ENCODE measurements at regions not wholly inside any gene's neighbourhood (a gene's known extent, or its start where the extent isn't known, plus 50 kb on each side); places are given as distances from the start of the nearest gene placed in this dataset.

- H2BK5ac ChIP-seq (ENCODE audit: insufficient read length, low read length) = no peak overlapping the region
- H2BK120ac ChIP-seq (ENCODE audit: low read depth, low read length, poor library complexity, severe bottlenecking) = no peak overlapping the region
- no peak overlapping the region for H2BK12ac ChIP-seq (ENCODE audit: insufficient read length, low read depth, low read length)
- H4K91ac ChIP-seq (ENCODE audit: insufficient read length, low read depth, low read length) = no peak overlapping the region
- H2BK15ac ChIP-seq (ENCODE audit: low read depth, low read length) = no peak overlapping the region
- H3K4me2 ChIP-seq (ENCODE audit: insufficient read depth, insufficient read length, low read length) = no peak overlapping the region
- no peaks in the 10 kb centered on the region for H4K20me1 ChIP-seq (ENCODE audit: control insufficient read depth, insufficient read depth, insufficient read length)
- no peak overlapping the region for H4K5ac ChIP-seq (ENCODE audit: insufficient read length, low read depth, low read length)
- H3K9me3 ChIP-seq (ENCODE audit: control insufficient read depth, low read depth, low read length) = no peaks in the 10 kb centered on the region
- H2AK5ac ChIP-seq (ENCODE audit: insufficient read length, low read length) = no peak overlapping the region
- H3K14ac ChIP-seq (ENCODE audit: insufficient read depth, low read length) = no peak overlapping the region
- Mint-ChIP-seq H3K36me3 (ENCODE audit: insufficient read depth in 1 of 3, low read depth in 3 of 3) (peaks cover 0 to 4% (median 0%) of the 10 kb centered on the region in 3 experiments; a peak in 2 of 7 replicates), H3K9me3 (no peaks in the 10 kb centered on the region; a peak in 2 of 5 replicates), H3K27me3 (ENCODE audit: low read depth) (peaks cover 5% of the 10 kb centered on the region), H3K4me1 (peaks cover 0 to 8% of the 10 kb centered on the region in 2 experiments; a peak in 3 of 4 replicates), H3K4me3 (no peak overlapping the region), H3K27ac (peak overlapping the region in 2 of 3 experiments; percentile 21 to 36; a peak in 1 of 7 replicates)
- no peaks in the 10 kb centered on the region for H3K4me1 ChIP-seq (ENCODE audit: insufficient read depth, low read length)
- no CpG with 5 or more reads among the region's 10 CpGs for WGBS (ENCODE audit: extremely low coverage, insufficient read length, low lambda C conversion rate)
- H3K79me2 ChIP-seq (ENCODE audit: insufficient read depth, low read length) = no peaks in the 10 kb centered on the region
- no peak overlapping the region for H3K18ac ChIP-seq (ENCODE audit: insufficient read length, low read depth, low read length)
- no peak overlapping the region for H3T11ph ChIP-seq (ENCODE audit: low read length)
- H2BK20ac ChIP-seq (ENCODE audit: low read depth, low read length, poor library complexity, severe bottlenecking) = no peak overlapping the region
- no peak overlapping the region for H2AFZ ChIP-seq (ENCODE audit: low read length)
- no peaks in the 10 kb centered on the region for H3K79me1 ChIP-seq (ENCODE audit: insufficient read depth, low read depth, low read length, poor library complexity, severe bottlenecking)
- H3K9ac ChIP-seq (ENCODE audit: extremely low read depth, insufficient read length, low read length) = no peak overlapping the region
- no peak overlapping the region for H3K23ac ChIP-seq (ENCODE audit: insufficient read length, low read depth, low read length)
- H3K4ac ChIP-seq (ENCODE audit: low read depth, low read length) = no peak overlapping the region
- no peak overlapping the region for H4K8ac ChIP-seq (replicated peaks; ENCODE audit: insufficient read length, low read depth, low read length)
- H3K23me2 ChIP-seq (ENCODE audit: insufficient read length, low read depth, low read length, poor library complexity, severe bottlenecking) = no peaks in the 10 kb centered on the region
- no peak overlapping the region for H3K56ac ChIP-seq (ENCODE audit: insufficient read length, low read depth, low read length)
- H3K27ac ChIP-seq (ENCODE audit: insufficient read length, low read depth, low read length) = no peak overlapping the region
- DNase-seq = no peak
- no peak for TF ChIP-seq CTCF (conservative IDR thresholded peaks at IDR 0.05)
- no peaks in the 10 kb centered on the region for H3K27me3 ChIP-seq (ENCODE audit: insufficient read depth, low read length)
These were observed 360.0 kb upstream of the PROK2 start for GRCh38 chr3:72144773-72145505.

Data from H9 (cell line).